ENCODE measurements at regions not wholly inside any gene's neighbourhood (a gene's known extent, or its start where the extent isn't known, plus 50 kb on each side); places are given as distances from the start of the nearest gene placed in this dataset.

DNA sequence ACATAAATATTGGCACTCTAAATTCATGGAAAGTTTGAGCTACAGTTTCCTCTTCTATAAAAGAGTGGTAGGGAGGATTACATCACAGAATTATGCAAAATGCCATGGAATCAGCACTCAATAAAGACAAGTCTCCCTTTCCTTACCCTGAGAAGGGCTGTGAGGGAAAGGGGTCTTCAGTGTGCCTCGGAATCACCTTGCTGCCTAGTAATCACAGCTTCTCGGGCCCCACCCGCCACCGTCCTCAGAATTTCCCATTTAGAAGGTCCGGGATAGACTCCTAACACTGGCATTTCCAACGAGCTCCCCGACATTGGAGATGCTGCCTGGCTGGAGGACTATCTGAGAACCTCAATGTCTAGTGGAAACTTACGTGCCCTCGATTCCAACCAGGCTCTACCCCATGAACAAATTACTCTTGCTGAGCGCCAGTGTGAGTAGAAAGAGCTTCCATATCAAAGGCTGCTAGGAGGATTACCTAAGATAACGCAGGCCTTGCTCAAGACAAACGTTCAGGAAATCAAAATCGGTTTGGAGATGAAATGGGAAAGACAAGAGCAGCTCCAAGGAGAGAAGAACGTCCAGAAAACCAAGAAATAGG lies 92.1 kb upstream of the CHD2 start:
- TF ChIP-seq FOSL1 (IDR thresholded peaks at IDR 0.05; ENCODE audit: low read depth), result no peak
- TF ChIP-seq, protein P1, sequence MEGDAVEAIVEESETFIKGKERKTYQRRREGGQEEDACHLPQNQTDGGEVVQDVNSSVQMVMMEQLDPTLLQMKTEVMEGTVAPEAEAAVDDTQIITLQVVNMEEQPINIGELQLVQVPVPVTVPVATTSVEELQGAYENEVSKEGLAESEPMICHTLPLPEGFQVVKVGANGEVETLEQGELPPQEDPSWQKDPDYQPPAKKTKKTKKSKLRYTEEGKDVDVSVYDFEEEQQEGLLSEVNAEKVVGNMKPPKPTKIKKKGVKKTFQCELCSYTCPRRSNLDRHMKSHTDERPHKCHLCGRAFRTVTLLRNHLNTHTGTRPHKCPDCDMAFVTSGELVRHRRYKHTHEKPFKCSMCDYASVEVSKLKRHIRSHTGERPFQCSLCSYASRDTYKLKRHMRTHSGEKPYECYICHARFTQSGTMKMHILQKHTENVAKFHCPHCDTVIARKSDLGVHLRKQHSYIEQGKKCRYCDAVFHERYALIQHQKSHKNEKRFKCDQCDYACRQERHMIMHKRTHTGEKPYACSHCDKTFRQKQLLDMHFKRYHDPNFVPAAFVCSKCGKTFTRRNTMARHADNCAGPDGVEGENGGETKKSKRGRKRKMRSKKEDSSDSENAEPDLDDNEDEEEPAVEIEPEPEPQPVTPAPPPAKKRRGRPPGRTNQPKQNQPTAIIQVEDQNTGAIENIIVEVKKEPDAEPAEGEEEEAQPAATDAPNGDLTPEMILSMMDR (IDR thresholded peaks at IDR 0.05 in 2 of 3, conservative IDR thresholded peaks at IDR 0.05 in 1 of 3; ENCODE audit: borderline replicate concordance in 1 of 3, insufficient read depth in 1 of 3, low read depth in 2 of 3, low read length in 2 of 3), result no peak
- TF ChIP-seq, protein P2, sequence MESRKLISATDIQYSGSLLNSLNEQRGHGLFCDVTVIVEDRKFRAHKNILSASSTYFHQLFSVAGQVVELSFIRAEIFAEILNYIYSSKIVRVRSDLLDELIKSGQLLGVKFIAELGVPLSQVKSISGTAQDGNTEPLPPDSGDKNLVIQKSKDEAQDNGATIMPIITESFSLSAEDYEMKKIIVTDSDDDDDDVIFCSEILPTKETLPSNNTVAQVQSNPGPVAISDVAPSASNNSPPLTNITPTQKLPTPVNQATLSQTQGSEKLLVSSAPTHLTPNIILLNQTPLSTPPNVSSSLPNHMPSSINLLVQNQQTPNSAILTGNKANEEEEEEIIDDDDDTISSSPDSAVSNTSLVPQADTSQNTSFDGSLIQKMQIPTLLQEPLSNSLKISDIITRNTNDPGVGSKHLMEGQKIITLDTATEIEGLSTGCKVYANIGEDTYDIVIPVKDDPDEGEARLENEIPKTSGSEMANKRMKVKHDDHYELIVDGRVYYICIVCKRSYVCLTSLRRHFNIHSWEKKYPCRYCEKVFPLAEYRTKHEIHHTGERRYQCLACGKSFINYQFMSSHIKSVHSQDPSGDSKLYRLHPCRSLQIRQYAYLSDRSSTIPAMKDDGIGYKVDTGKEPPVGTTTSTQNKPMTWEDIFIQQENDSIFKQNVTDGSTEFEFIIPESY (IDR thresholded peaks at IDR 0.05; ENCODE audit: extremely low read depth, insufficient replicate concordance, low read length), result no peak
- TF ChIP-seq, protein P3, sequence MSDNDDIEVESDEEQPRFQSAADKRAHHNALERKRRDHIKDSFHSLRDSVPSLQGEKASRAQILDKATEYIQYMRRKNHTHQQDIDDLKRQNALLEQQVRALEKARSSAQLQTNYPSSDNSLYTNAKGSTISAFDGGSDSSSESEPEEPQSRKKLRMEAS (IDR thresholded peaks at IDR 0.05), result no peak

Data from HCT116 (cell line).